GM12891 (cell line): ENCODE measurements at regions not wholly inside any gene's neighbourhood (a gene's known extent, or its start where the extent isn't known, plus 50 kb on each side); places are given as distances from the start of the nearest gene placed in this dataset.

Source experiments
- DNase-seq: peaks from one replicate; pipeline ENCODE4 v3.0.0; 2011; ENCODE audit warnings: low spot score; ENCODE audit not compliant: insufficient read length
- FAIRE-seq: peaks from 2 replicates; lab custom pipeline; 2011; peaks lifted over from hg19 to GRCh38; lab: Jason Lieb, UNC
- PAX5 ChIP-seq: IDR thresholded peaks from 2 replicates; pipeline ENCODE4 v1.6.1; 2011; ENCODE audit warnings: low read length, moderate library complexity, mild to moderate bottlenecking; ENCODE audit not compliant: insufficient read depth, severe bottlenecking
- POLR2A ChIP-seq: IDR thresholded peaks from 2 replicates; pipeline ENCODE4 v1.6.1; 2011; ENCODE audit warnings: low read depth, low read length, control low read depth
- POLR2AphosphoS5 ChIP-seq: IDR thresholded peaks from 2 replicates; pipeline ENCODE4 v1.6.1; 2011; ENCODE audit warnings: low read depth, low read length, control low read depth
- POU2F2 ChIP-seq: IDR thresholded peaks from 2 replicates; pipeline ENCODE4 v1.6.1; 2011; ENCODE audit warnings: low read depth, mild to moderate bottlenecking, control low read depth, low read length, moderate library complexity
- SPI1 ChIP-seq: IDR thresholded peaks from 2 replicates; pipeline ENCODE4 v1.6.1; 2011; ENCODE audit warnings: low read depth, low read length, control low read depth
- TAF1 ChIP-seq: IDR thresholded peaks from 2 replicates; pipeline ENCODE4 v1.6.1; 2011; ENCODE audit warnings: low read depth, low read length, control low read depth

DNA sequence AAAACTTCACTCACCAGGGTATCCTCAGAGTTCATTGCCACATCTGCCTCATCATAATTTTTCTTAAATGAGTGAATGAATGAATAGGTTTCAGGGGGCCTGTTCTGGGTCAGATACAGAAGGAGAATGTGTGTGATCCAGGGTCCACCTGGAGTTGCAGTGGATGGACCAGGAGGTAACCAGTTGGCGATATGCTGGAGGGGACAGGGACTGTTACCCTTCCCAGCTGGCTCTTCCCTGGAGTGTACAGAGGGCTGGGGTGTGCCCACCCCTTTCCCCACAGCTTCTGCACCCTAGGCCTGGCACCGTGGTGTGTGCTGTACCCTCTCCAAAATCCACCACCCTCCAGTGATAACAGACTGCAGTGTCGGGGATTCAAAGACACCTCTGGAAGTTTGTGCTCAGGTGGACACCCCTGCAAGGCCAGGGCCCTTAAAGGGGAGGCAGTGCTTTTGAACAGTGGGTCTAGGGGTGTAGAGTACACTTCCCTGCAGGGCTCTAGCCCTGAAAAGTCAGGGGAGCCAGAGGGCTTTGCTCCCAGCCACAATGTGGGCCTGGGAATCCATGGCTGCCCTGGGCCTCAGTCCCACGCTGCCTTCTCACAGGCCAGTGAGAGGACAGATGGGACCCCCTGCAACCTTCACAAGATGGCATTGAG, 134.4 kb upstream of the UNC5B start:
- no peak for TF ChIP-seq PAX5
- no peak for TF ChIP-seq SPI1
- no peak for TF ChIP-seq POU2F2
- TF ChIP-seq POLR2A, result no peak
- no peak for TF ChIP-seq POLR2AphosphoS5
- TF ChIP-seq TAF1, result no peak
- FAIRE-seq, result no peak
- no peak for DNase-seq

DNA sequence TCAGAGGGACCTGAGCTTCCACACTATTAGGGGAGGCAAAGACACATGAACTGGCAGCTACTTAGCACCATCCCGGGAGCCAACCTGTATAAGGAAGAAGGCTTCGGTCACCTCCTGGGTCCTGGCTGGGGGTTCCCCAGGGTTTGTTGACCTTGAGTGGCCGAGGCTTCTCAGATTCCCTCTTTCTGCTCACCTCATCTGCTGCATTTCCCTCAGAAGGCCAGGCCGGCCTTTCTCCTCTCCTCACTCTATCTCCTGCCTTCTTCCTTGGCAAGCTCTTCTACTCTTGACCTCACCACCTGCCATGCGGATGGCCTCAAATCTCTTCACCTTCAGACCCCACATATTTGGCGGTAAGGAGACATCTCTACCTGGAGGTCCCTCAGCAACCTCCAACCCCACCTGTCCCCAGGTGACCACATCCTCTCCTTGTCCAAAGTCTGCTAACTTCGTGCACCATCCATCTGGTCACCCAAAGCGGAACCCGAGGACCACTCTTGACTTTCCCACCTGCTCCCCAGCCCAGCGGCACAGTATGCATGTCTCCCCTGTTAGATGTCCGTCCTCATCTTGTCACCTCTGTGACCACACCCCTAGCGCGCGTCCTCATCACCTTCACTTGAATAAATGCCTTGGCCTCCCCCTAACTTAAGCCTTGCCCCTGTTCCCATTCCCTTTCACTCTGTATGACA, 133.8 kb upstream of the UNC5B start:
- FAIRE-seq (no peak), DNase-seq (no peak)
- no peak for TF ChIP-seq POLR2A
- TF ChIP-seq SPI1, result no peak
- TF ChIP-seq POU2F2, result no peak
- no peak for TF ChIP-seq TAF1
- TF ChIP-seq PAX5, result no peak
- no peak for TF ChIP-seq POLR2AphosphoS5

DNA sequence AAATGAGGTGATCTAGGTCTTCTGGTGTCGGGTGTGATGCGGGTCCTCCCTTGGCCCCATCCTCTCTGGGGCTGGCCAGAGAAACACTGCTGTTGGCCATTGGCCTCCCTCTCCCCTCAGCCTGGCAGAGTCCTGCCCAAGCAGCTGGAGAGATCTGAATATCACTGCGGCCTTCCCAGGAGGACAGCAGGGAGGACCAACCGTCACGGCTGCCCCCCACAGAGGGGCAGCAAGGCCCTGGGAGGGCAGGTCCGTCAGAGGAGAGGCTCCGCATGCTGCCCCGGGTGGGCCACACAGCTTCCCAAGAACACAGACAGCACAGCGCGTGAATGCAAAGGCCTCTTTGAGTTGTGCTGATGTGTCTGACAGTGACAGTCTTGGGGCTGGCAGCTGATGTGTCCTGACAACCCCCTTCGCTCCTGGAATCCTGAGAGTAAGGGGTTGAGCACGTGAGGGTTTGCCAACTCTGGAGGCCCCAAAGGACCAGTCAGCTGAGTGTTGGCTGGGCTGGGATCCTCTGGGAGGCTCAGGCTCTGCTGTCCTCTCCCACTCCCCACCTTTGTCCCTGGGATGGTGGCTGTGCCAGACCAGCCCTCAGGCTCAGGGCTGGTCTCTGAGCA, 132.5 kb upstream of the UNC5B start:
- DNase-seq (no peak), FAIRE-seq (no peak)
- TF ChIP-seq TAF1 (no peak), POLR2AphosphoS5 (no peak), SPI1 (no peak), POU2F2 (no peak), POLR2A (no peak), PAX5 (no peak)

DNA sequence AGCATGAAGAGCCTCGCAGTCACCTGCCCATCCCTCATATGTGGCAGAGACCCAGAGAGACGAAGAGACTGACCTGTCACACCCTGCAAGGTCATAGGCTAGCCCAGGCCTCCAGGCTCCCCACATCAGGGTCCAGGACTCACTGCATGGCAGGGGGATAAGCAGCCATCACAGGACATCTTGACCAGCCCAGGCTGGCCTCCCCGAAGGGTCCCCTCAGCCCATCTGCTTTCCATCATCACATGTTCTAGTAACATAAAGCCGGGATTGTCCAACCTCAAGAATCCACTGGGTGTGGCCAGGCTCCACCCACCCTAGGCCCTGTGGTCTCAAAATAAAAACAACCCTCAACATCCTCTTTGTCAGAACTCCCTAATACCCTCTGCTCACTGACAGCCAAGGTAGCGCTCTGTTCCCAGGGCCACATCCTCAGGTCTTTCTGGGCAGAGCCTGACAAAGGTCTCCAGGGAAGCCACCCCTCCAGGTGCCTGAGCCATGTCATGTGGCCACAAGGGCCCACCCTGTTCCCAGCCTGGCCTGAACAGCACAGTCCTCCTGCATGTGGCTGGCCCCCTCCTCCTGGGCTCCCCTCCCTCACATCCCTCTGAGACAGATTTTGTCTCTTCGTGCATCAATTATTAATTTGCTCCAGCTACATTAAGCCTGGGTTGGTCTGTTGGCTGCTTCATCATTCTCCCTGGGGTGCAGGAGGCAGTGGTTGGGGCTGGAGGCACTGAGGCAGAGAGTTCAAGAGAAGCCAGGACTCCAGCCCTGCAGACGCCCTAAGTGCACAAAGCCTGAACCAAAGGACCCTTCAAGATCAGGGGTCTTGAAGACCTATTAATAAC, 131.8 kb upstream of the UNC5B start:
- no peak for FAIRE-seq
- DNase-seq, result no peak

DNA sequence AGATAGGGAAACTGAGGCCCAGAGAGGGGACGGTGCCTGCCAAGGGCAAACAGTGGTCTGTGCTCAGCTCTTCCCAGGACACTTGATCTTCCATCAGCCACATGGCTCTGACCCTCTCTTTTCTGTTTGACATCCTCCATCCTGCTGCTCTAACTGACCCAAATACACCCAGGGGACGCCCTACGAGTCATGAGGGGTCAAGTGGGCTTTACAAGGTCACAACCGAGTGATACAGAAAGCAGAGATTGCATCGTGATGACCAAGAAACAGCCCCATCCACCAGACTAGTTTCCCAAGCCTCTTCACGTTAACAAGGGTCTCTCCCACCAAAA, 131.2 kb upstream of the UNC5B start:
- TF ChIP-seq POLR2A, result no peak
- no peak for TF ChIP-seq PAX5
- TF ChIP-seq TAF1, result no peak
- no peak for TF ChIP-seq SPI1
- TF ChIP-seq POU2F2, result no peak
- TF ChIP-seq POLR2AphosphoS5, result no peak
- DNase-seq (no peak), FAIRE-seq (no peak)

More for the DNA sequence above, 131.8 kb upstream of the UNC5B start:
- no peak for TF ChIP-seq POLR2A
- no peak for TF ChIP-seq PAX5
- TF ChIP-seq SPI1, result no peak
- no peak for TF ChIP-seq POLR2AphosphoS5
- no peak for TF ChIP-seq POU2F2
- no peak for TF ChIP-seq TAF1

DNA sequence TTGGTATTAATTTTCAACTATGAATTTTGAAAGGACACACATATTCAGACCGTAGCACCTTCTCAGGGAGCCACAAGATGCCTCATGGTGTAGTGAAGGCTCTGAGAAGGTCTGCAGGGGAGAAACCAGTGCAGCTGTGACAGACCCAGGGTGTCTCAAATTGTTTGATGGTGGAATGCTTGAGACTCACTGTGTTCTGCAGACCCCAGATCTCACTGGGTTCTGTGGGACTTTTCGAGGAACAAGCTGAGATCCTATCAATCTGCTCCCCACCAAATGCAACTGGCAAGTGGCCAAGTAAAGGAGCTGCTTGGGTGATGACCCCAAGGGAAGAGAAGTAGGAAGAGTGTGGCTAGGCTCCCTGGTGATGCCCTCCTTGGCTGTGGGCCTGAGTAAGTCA, 130.5 kb upstream of the UNC5B start:
- FAIRE-seq, result no peak
- no peak for DNase-seq
- TF ChIP-seq TAF1 (no peak), POLR2A (no peak), POU2F2 (no peak), SPI1 (no peak)

DNA sequence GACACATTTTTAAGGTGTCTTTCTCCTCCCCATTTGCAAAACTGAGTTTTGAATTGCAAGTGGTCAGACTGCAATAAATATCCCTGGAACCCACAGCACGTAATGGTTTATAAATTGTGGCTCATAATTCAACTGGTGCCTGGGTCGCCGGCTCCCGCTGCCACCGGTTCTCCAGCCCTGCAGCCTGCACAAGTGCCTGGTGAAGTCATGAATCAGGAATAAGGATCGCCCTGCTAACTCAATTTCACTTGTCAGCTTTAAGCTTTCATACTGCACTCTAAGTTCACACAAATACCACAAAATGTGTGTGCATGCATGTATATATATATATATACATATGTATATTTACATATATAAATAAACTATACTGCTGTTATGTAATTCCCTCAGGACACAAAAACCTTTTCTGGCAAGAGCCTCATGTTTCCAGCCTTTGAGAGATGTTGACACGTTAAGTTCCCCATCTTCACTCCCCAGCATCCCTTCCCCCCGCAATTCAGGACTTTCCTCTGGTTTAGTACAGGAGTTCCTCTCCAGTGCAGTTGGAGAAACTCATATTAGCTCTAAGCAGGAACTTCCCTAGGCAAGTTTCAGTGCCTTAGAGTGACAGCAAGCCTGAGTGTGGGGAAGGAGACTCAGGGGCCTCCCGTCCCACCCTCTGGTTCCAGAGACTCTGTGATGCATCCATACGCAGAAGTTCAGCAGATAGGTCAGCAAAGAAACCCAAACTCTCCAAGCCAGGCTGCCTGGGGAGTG, 129.2 kb upstream of the UNC5B start:
- FAIRE-seq (no peak), DNase-seq (no peak)
- no peak for TF ChIP-seq POLR2AphosphoS5
- TF ChIP-seq SPI1, result no peak
- TF ChIP-seq PAX5, result no peak
- no peak for TF ChIP-seq POU2F2
- TF ChIP-seq POLR2A, result no peak
- no peak for TF ChIP-seq TAF1

DNA sequence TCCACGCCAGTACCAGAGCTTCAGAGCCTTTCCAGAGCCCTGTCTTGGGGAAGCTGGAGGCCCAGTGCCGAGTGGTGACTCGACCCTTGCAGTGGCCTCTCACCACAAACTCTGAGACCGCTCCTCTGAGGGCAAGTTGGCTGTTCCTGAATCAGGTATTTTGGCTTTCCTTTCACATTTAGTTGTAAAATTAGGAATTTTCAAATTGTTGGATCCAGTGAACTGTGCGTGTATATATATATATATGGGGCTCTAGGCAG, 128.7 kb upstream of the UNC5B start:
- DNase-seq (no peak), FAIRE-seq (no peak)
- no peak for TF ChIP-seq POLR2AphosphoS5
- no peak for TF ChIP-seq POU2F2
- TF ChIP-seq TAF1, result no peak
- no peak for TF ChIP-seq POLR2A
- TF ChIP-seq SPI1, result no peak
- TF ChIP-seq PAX5, result no peak
